ENCODE measurements at regions not wholly inside any gene's neighbourhood (a gene's known extent, or its start where the extent isn't known, plus 50 kb on each side); places are given as distances from the start of the nearest gene placed in this dataset.

GRCh38 chr1:192756847-192757246, 52.0 kb upstream of the RGS2 start (continued):
- no peak for TF ChIP-seq ZNF114 (CRISPR knock-in tag; IDR thresholded peaks at IDR 0.05)
- TF ChIP-seq REST (IDR thresholded peaks at IDR 0.05; ENCODE audit: unreplicated experiment) = no peak
- TF ChIP-seq POLR2AphosphoS5 (IDR thresholded peaks at IDR 0.05; ENCODE audit: low read depth) = no peak

GRCh38 chr1:192758492-192758891, 50.3 kb upstream of the RGS2 start:
- H3K36me3 ChIP-seq (ENCODE audit: insufficient read depth) = no peaks in the 10 kb centered on the region
- H3K9me3 Mint-ChIP-seq = no peaks in the 10 kb centered on the region
- no peak overlapping the region for H2AFZ ChIP-seq
- no peak overlapping the region for H3K4me2 ChIP-seq
- DNase-seq (ENCODE audit: low spot score) (no peak), ATAC-seq (no peak)
- H4K20me1 ChIP-seq (replicated peaks; ENCODE audit: insufficient read depth) = no peaks in the 10 kb centered on the region
- peaks cover 4% of the 10 kb centered on the region; the same call in 1 of the 2 replicates for H3K9me2 ChIP-seq (ENCODE audit: insufficient read depth)
- H3K79me2 ChIP-seq (replicated peaks; ENCODE audit: insufficient read depth) = no peaks in the 10 kb centered on the region
- TF ChIP-seq ZNF114 (CRISPR knock-in tag; IDR thresholded peaks at IDR 0.05) (no peak), NANOG (IDR thresholded peaks at IDR 0.05; ENCODE audit: borderline replicate concordance) (no peak), EZH2phosphoT487 (IDR thresholded peaks at IDR 0.05; ENCODE audit: unreplicated experiment) (no peak), STAT1 (IDR thresholded peaks at IDR 0.05; ENCODE audit: unreplicated experiment) (no peak), REST (IDR thresholded peaks at IDR 0.05; ENCODE audit: unreplicated experiment) (no peak)
- no peak overlapping the region for H3K4me3 ChIP-seq
- H3K27ac ChIP-seq (ENCODE audit: low read depth) = no peak overlapping the region
- H3K27ac Mint-ChIP-seq = no peak overlapping the region
- peaks cover 9% of the 10 kb centered on the region for H3K4me1 Mint-ChIP-seq
- H3K4me3 Mint-ChIP-seq = no peak overlapping the region
- H3F3A ChIP-seq (replicated peaks; ENCODE audit: low read depth) = no peaks in the 10 kb centered on the region
- H3K36me3 Mint-ChIP-seq (ENCODE audit: low read depth) = no peaks in the 10 kb centered on the region
- H3K4me1 ChIP-seq (ENCODE audit: insufficient read depth) = no peaks in the 10 kb centered on the region
- H3K27me3 Mint-ChIP-seq (ENCODE audit: insufficient read depth, low read depth, poor library complexity) = peaks cover 2% of the 10 kb centered on the region
- no peaks in the 10 kb centered on the region for H3K27me3 ChIP-seq (ENCODE audit: insufficient read depth)

Data from GM23338 (cell line).